Thyroid gland (tissue), 4 donors: ENCODE measurements at regions not wholly inside any gene's neighbourhood (a gene's known extent, or its start where the extent isn't known, plus 50 kb on each side); places are given as distances from the start of the nearest gene placed in this dataset.
"Not testable (repeated sequence)": the region's sequence is repeated elsewhere in the genome, so short reads cannot be mapped to it uniquely, and the experiment has no call there.

Experiments used
- DNase-seq, 2 donors: peaks; one replicate each; pipeline ENCODE4 v3.0.0-alpha.2; 2019
- H3K27ac ChIP-seq, 3 donors: fragments of 200-600 bp; sonication (generic); 1 replicate in 2 of 3; 2 replicates in 1 of 3; pipeline ENCODE4 v1.5.1; 2016 to 2019; ENCODE audit warnings: mild to moderate bottlenecking in 1 of 3, moderate library complexity in 1 of 3
- H3K27me3 ChIP-seq: fragments of 200-600 bp; sonication (generic); one replicate; pipeline ENCODE4 v1.5.1; 2019
- H3K36me3 ChIP-seq, 2 donors: fragments of 200-600 bp; sonication (generic); one replicate each; pipeline ENCODE4 v1.5.1; 2016 to 2019
- H3K4me1 ChIP-seq, 2 donors: fragments of 200-600 bp; sonication (generic); one replicate each; pipeline ENCODE4 v1.5.1; 2017 to 2019
- H3K4me3 ChIP-seq, 3 donors: fragments of 200-600 bp; sonication (generic); replicated peaks in 1 of 3; 1 replicate in 2 of 3; 2 replicates in 1 of 3; pipeline ENCODE4 v1.5.1; 2016; ENCODE audit warnings: mild to moderate bottlenecking in 1 of 3
- H3K9me3 ChIP-seq: fragments of 200-600 bp; sonication (generic); one replicate; pipeline ENCODE4 v1.5.1; 2017
- CTCF ChIP-seq, 6 experiments: fragments of 200-600 bp in 3 of 6; fragments of 450-650 bp in 3 of 6; sonication (generic) in 3 of 6; IDR thresholded peaks; one replicate each; pipeline ENCODE4 v1.5.1; 2016 to 2019; ENCODE audit warnings: antibody characterized with exemption in 6 of 6, mild to moderate bottlenecking in 2 of 6, inconsistent platforms in 1 of 6, moderate library complexity in 1 of 6
- POLR2A ChIP-seq, 2 donors: fragments of 450-650 bp; IDR thresholded peaks; one replicate each; pipeline ENCODE4 v1.6.1; 2017; ENCODE audit warnings: antibody characterized with exemption in 2 of 2, mild to moderate bottlenecking in 2 of 2, moderate library complexity in 1 of 2
- WGBS, 2 donors: methylation state at CpG; one replicate each; pipeline ENCODE4 v1.1.5; 2017; 5-methylcytosine and 5-hydroxymethylcytosine counted together
- intact Hi-C: fragments of 100-400 bp; cut with DNase I; formaldehyde crosslinking; loops from one replicate; pipeline ENCODE4 v1.15.1; 2023

GRCh38 chr1:215028954-215029353, 53.6 kb upstream of the KCNK2 start:
- intact Hi-C loops, result no loop called here
- WGBS, 2 donors, result 95 to 96% methylated on average over 4 of the region's 4 CpGs

GRCh38 chr1:215030581-215030980, 52.0 kb upstream of the KCNK2 start:
- intact Hi-C loops, result not testable (repeated sequence)
- WGBS, 2 donors, result 63 to 71% methylated on average over 6 of the region's 6 CpGs
- peak; percentile 67 for DNase-seq

More at GRCh38 chr1:215028954-215029353, 53.6 kb upstream of the KCNK2 start:
- H3K36me3 ChIP-seq, result no peaks in the 10 kb centered on the region
- no peaks in the 10 kb centered on the region for H3K27me3 ChIP-seq
- no peaks in the 10 kb centered on the region for H3K9me3 ChIP-seq
- H3K4me1 ChIP-seq, result peaks cover 0 to under 1% of the 10 kb centered on the region in 2 donors
- no peak overlapping the region for H3K4me3 ChIP-seq
- H3K27ac ChIP-seq, result no peak overlapping the region
- DNase-seq, result no peak
- TF ChIP-seq CTCF (IDR thresholded peaks at IDR 0.05) (no peak), POLR2A (IDR thresholded peaks at IDR 0.05) (no peak)

GRCh38 chr1:215031392-215031791, 51.1 kb upstream of the KCNK2 start:
- intact Hi-C loops, result no loop called here
- no peak for DNase-seq
- Histone ChIP-seq H3K27me3 (no peaks in the 10 kb centered on the region), H3K9me3 (no peaks in the 10 kb centered on the region), H3K4me1 (no peaks in the 10 kb centered on the region), H3K27ac (no peak overlapping the region), H3K4me3 (no peak overlapping the region), H3K36me3 (no peaks in the 10 kb centered on the region)
- no peak for TF ChIP-seq CTCF (IDR thresholded peaks at IDR 0.05)
- TF ChIP-seq POLR2A (IDR thresholded peaks at IDR 0.05), result no peak

More at GRCh38 chr1:215030581-215030980, 52.0 kb upstream of the KCNK2 start:
- H3K27ac ChIP-seq, result peak overlapping the region in 1 of 3 donors; percentile 12
- not testable (repeated sequence) for H3K9me3 ChIP-seq, H3K4me3 ChIP-seq, H3K27me3 ChIP-seq, H3K36me3 ChIP-seq, H3K4me1 ChIP-seq
